B cell (primary cell): ENCODE measurements at regions not wholly inside any gene's neighbourhood (a gene's known extent, or its start where the extent isn't known, plus 50 kb on each side); places are given as distances from the start of the nearest gene placed in this dataset.
"Not testable (repeated sequence)": the region's sequence is repeated elsewhere in the genome, so short reads cannot be mapped to it uniquely, and the experiment has no call there.

ENCODE experiments used
- ATAC-seq: fragments of 200-7000 bp; cut with Tn5 transposase; one replicate; pipeline ENCODE4 v1.10.0; 2021; ENCODE audit warnings: low read depth, mild to moderate bottlenecking, moderate number of reproducible peaks, moderate library complexity
- CTCF ChIA-PET: fragments of 350-600 bp; sonication (Branson Sonifier 250); formaldehyde crosslinking; loops from one replicate; lab custom pipeline; 2021; ENCODE audit warnings: antibody characterized with exemption, inconsistent platforms; lab: Charles Lee
- POLR2A ChIA-PET: fragments of 350-600 bp; sonication (Branson Sonifier 250); formaldehyde crosslinking; loops from one replicate; lab custom pipeline; 2021; ENCODE audit warnings: antibody characterized with exemption; lab: Charles Lee
- DNase-seq: peaks from one replicate; pipeline ENCODE4 v3.0.0; 2013
- H2AFZ ChIP-seq: 2 replicates; pipeline ENCODE4 v1.6.1; 2012; ENCODE audit warnings: mild to moderate bottlenecking, low read depth, low read length; ENCODE audit not compliant: insufficient read depth, poor library complexity, severe bottlenecking
- H3K27ac ChIP-seq, 2 donors: 1 replicate in 1 of 2; 2 replicates in 1 of 2; pipeline ENCODE4 v1.5.1; 2012 to 2013; ENCODE audit warnings: low read length in 2 of 2, mild to moderate bottlenecking in 2 of 2, moderate library complexity in 1 of 2
- H3K27me3 ChIP-seq, 4 experiments: fragments of 200-600 bp in 1 of 4; sonication (generic) in 1 of 4; replicated peaks in 1 of 4; 1 replicate in 2 of 4; 2 replicates in 2 of 4; pipeline versions ENCODE4 v1.6.1 to v1.7.0; 2013 to 2016; ENCODE audit warnings: low read length in 3 of 4, mild to moderate bottlenecking in 2 of 4, mixed read lengths in 1 of 4, moderate library complexity in 1 of 4; ENCODE audit not compliant: insufficient read depth in 4 of 4, control insufficient read depth in 3 of 4; ENCODE audit errors: control extremely low read depth in 1 of 4
- H3K36me3 ChIP-seq, 2 experiments: replicated peaks in 1 of 2; 1 replicate in 1 of 2; 2 replicates in 1 of 2; pipeline versions ENCODE4 v1.6.1 to v1.7.1; 2013; ENCODE audit warnings: low read length in 1 of 2; ENCODE audit not compliant: insufficient read depth in 2 of 2, control insufficient read depth in 1 of 2; ENCODE audit errors: control extremely low read depth in 1 of 2, extremely low read depth in 1 of 2
- H3K4me1 ChIP-seq, 2 donors: fragments of 200-600 bp in 1 of 2; sonication (generic) in 1 of 2; 1 replicate in 1 of 2; 2 replicates in 1 of 2; pipeline versions ENCODE4 v1.5.1 to v1.6.1; 2013 to 2017; ENCODE audit warnings: low read length in 2 of 2; ENCODE audit not compliant: control insufficient read depth in 2 of 2, insufficient read depth in 2 of 2
- H3K4me2 ChIP-seq: replicated peaks from 2 replicates; pipeline ENCODE3; 2012; ENCODE audit warnings: mild to moderate bottlenecking, low read depth, low read length; ENCODE audit not compliant: poor library complexity, severe bottlenecking
- H3K4me3 ChIP-seq, 5 experiments: fragments of 200-600 bp in 1 of 5; sonication (generic) in 1 of 5; 1 replicate in 3 of 5; 2 replicates in 2 of 5; pipeline versions ENCODE4 v1.5.1 to v1.7.0; 2011 to 2016; ENCODE audit warnings: low read length in 4 of 5, mild to moderate bottlenecking in 4 of 5, low read depth in 2 of 5, control low read depth in 1 of 5, moderate library complexity in 1 of 5; ENCODE audit not compliant: insufficient read depth in 1 of 5; ENCODE audit errors: control extremely low read depth in 1 of 5, extremely low read depth in 1 of 5
- H3K79me2 ChIP-seq: fragments of 200-600 bp; sonication (generic); one replicate; pipeline ENCODE4 v1.6.0; 2016; ENCODE audit warnings: low read length; ENCODE audit not compliant: control insufficient read depth, insufficient read depth
- H3K9ac ChIP-seq: fragments of 200-600 bp; sonication (generic); 2 replicates; pipeline ENCODE4 v1.6.1; 2017; ENCODE audit warnings: mild to moderate bottlenecking, low read length, moderate library complexity
- H3K9me3 ChIP-seq, 3 donors: one replicate each; pipeline versions ENCODE4 v1.6.1 to v1.7.1; 2013; ENCODE audit warnings: low read length in 2 of 3; ENCODE audit not compliant: control insufficient read depth in 2 of 3, insufficient read depth in 1 of 3; ENCODE audit errors: control extremely low read depth in 1 of 3
- H4K20me1 ChIP-seq: 2 replicates; pipeline ENCODE4 v1.6.0; 2012; ENCODE audit warnings: mild to moderate bottlenecking, low read length; ENCODE audit not compliant: insufficient read depth, control insufficient read depth, poor library complexity, severe bottlenecking
- H3K27ac Mint-ChIP-seq: one replicate; pipeline ENCODE4 v1.8.0; 2021; ENCODE audit warnings: mixed read lengths
- H3K27me3 Mint-ChIP-seq: one replicate; pipeline ENCODE4 v1.8.0; 2021; ENCODE audit warnings: mixed read lengths
- H3K4me1 Mint-ChIP-seq: one replicate; pipeline ENCODE4 v1.8.0; 2021; ENCODE audit warnings: mixed read lengths
- H3K4me3 Mint-ChIP-seq: one replicate; pipeline ENCODE4 v1.8.0; 2021; ENCODE audit warnings: mixed read lengths
- H3K9me3 Mint-ChIP-seq: one replicate; pipeline ENCODE4 v1.8.0; 2022; ENCODE audit warnings: mixed read lengths; ENCODE audit not compliant: insufficient read depth
- CTCF ChIP-seq: fragments of 200-600 bp; IDR thresholded peaks from one replicate; pipeline ENCODE4 v1.8.0; 2022; ENCODE audit warnings: antibody characterized with exemption, mild to moderate bottlenecking
- EZH2 ChIP-seq: IDR thresholded peaks from 2 replicates; pipeline ENCODE4 v1.6.1; 2012; ENCODE audit warnings: borderline replicate concordance, low read depth, mild to moderate bottlenecking, moderate library complexity, low read length; ENCODE audit not compliant: insufficient read depth, poor library complexity, severe bottlenecking
- WGBS: methylation state at CpG from one replicate; pipeline ENCODE4 v1.1.5; 2013; ENCODE audit warnings: missing lambda C conversion rate; ENCODE audit not compliant: insufficient coverage; 5-methylcytosine and 5-hydroxymethylcytosine counted together
- intact Hi-C: fragments of 100-400 bp; cut with micrococcal nuclease; formaldehyde crosslinking; loops from one replicate; pipeline ENCODE4 v1.10.0; 2022

- H3K4me3 Mint-ChIP-seq, result no peak overlapping the region
- intact Hi-C loops, result no loop called here
Observed at GRCh38 chr18:1665079-1665478, 760.4 kb downstream of the ADCYAP1 start.

GRCh38 chr18:1668279-1668678 is 763.6 kb downstream of the ADCYAP1 start:
- H3K27me3 Mint-ChIP-seq, result no peaks in the 10 kb centered on the region
- Histone ChIP-seq H3K9me3 (peaks cover 0 to 4% (median 1%) of the 10 kb centered on the region in 3 donors), H3K9ac (no peak overlapping the region), H3K27me3 (no peaks in the 10 kb centered on the region), H2AFZ (no peak overlapping the region), H4K20me1 (no peaks in the 10 kb centered on the region), H3K4me2 (no peak overlapping the region), H3K4me3 (no peak overlapping the region), H3K79me2 (no peaks in the 10 kb centered on the region), H3K36me3 (no peaks in the 10 kb centered on the region), H3K4me1 (no peaks in the 10 kb centered on the region), H3K27ac (no peak overlapping the region)
- no peak overlapping the region for H3K4me3 Mint-ChIP-seq
- 44% methylated on average over 1 of the region's 4 CpGs for WGBS
- DNase-seq (no peak), ATAC-seq (no peak)
- H3K9me3 Mint-ChIP-seq, result no peaks in the 10 kb centered on the region
- intact Hi-C loops, result no loop called here
- no peak overlapping the region for H3K27ac Mint-ChIP-seq
- H3K4me1 Mint-ChIP-seq, result no peaks in the 10 kb centered on the region
- no peak for TF ChIP-seq CTCF
- no peak for TF ChIP-seq EZH2
- ChIA-PET POLR2A (no interaction called here), CTCF (no interaction called here)

More at GRCh38 chr18:1665079-1665478, 760.4 kb downstream of the ADCYAP1 start:
- Mint-ChIP-seq H3K27ac (no peak overlapping the region), H3K9me3 (no peaks in the 10 kb centered on the region), H3K4me1 (no peaks in the 10 kb centered on the region), H3K27me3 (no peaks in the 10 kb centered on the region)
- ATAC-seq (no peak), DNase-seq (no peak)
- Histone ChIP-seq H3K27ac (no peak overlapping the region), H3K4me1 (no peaks in the 10 kb centered on the region), H3K27me3 (no peaks in the 10 kb centered on the region), H3K9me3 (no peaks in the 10 kb centered on the region), H3K79me2 (no peaks in the 10 kb centered on the region), H3K4me2 (no peak overlapping the region), H4K20me1 (no peaks in the 10 kb centered on the region), H3K4me3 (no peak overlapping the region), H2AFZ (no peak overlapping the region), H3K36me3 (no peaks in the 10 kb centered on the region), H3K9ac (no peak overlapping the region)
- CTCF ChIA-PET, result no interaction called here
- no CpG with 5 or more reads among the region's 1 CpG for WGBS
- POLR2A ChIA-PET, result no interaction called here
- TF ChIP-seq CTCF, result no peak
- no peak for TF ChIP-seq EZH2

- not testable (repeated sequence) for H3K27ac Mint-ChIP-seq, H3K4me3 Mint-ChIP-seq
- WGBS, result 80% methylated on average over 1 of the region's 2 CpGs
Observed at GRCh38 chr18:1671710-1672109, 767.0 kb downstream of the ADCYAP1 start.

More at GRCh38 chr18:1671710-1672109, 767.0 kb downstream of the ADCYAP1 start:
- H3K9me3 ChIP-seq, H4K20me1 ChIP-seq, ATAC-seq, CTCF ChIA-PET, H3K27me3 ChIP-seq, intact Hi-C loops, H3K27ac ChIP-seq, H3K4me1 ChIP-seq, POLR2A ChIA-PET, H3K4me3 ChIP-seq, H3K9ac ChIP-seq, DNase-seq, H3K9me3 Mint-ChIP-seq, H3K4me1 Mint-ChIP-seq, H2AFZ ChIP-seq, H3K36me3 ChIP-seq, H3K27me3 Mint-ChIP-seq, H3K79me2 ChIP-seq, H3K4me2 ChIP-seq: not testable (repeated sequence)
